Caco-2 (cell line): ENCODE measurements at regions not wholly inside any gene's neighbourhood (a gene's known extent, or its start where the extent isn't known, plus 50 kb on each side); places are given as distances from the start of the nearest gene placed in this dataset.

Source experiments
- BruUV-seq: library from RNA; stranded (reverse); fragments of 400-500 nt; replicated peaks from 2 replicates; lab custom pipeline; 2021; lab: Mats Ljungman, UMichigan
- CTCF ChIA-PET: fragments of 300-600 bp; sonication (Branson Sonifier 250); formaldehyde crosslinking; loops from one replicate; lab custom pipeline; 2022; ENCODE audit warnings: antibody characterized with exemption; lab: Charles Lee
- POLR2A ChIA-PET: fragments of 300-600 bp; sonication (Branson Sonifier 250); formaldehyde crosslinking; loops from one replicate; lab custom pipeline; 2022; ENCODE audit warnings: antibody characterized with exemption; lab: Charles Lee
- DNase-seq, 2 experiments: peaks; one replicate each; pipeline versions ENCODE4 v3.0.0 to v3.0.0-alpha.2; 2020 to 2022
- H3K27me3 ChIP-seq: replicated peaks from 2 replicates; pipeline ENCODE4 v1.6.0; 2011; ENCODE audit warnings: low read length; ENCODE audit not compliant: control insufficient read depth, insufficient read depth
- H3K36me3 ChIP-seq: 2 replicates; pipeline ENCODE4 v1.5.1; 2011; ENCODE audit warnings: low read length; ENCODE audit not compliant: control insufficient read depth, insufficient read depth
- H3K4me1 ChIP-seq: fragments of 250-450 bp; sonication (Bioruptor Pico); 2 replicates; pipeline ENCODE4 v1.5.1; 2020; ENCODE audit warnings: mild to moderate bottlenecking
- H3K4me3 ChIP-seq: 2 replicates; pipeline ENCODE4 v1.5.1; 2011; ENCODE audit warnings: low read depth, mild to moderate bottlenecking, control low read depth, low read length
- H3K9me3 ChIP-seq: fragments of 250-450 bp; sonication (Bioruptor Pico); 2 replicates; pipeline ENCODE4 v1.5.1; 2020; ENCODE audit warnings: mild to moderate bottlenecking, moderate library complexity
- H3K27ac Mint-ChIP-seq: one replicate; pipeline ENCODE4 v1.8.0; 2022; ENCODE audit warnings: mixed read lengths; ENCODE audit not compliant: unreplicated experiment
- H3K27me3 Mint-ChIP-seq: one replicate; pipeline ENCODE4 v1.8.0; 2022; ENCODE audit warnings: mixed read lengths; ENCODE audit not compliant: insufficient read depth, unreplicated experiment
- H3K36me3 Mint-ChIP-seq: one replicate; pipeline ENCODE4 v1.8.0; 2022; ENCODE audit warnings: mild to moderate bottlenecking, mixed read lengths; ENCODE audit not compliant: insufficient read depth, unreplicated experiment
- H3K4me1 Mint-ChIP-seq: one replicate; pipeline ENCODE4 v1.8.0; 2022; ENCODE audit warnings: low read depth, mixed read lengths; ENCODE audit not compliant: unreplicated experiment
- H3K4me3 Mint-ChIP-seq: one replicate; pipeline ENCODE4 v1.8.0; 2022; ENCODE audit warnings: mild to moderate bottlenecking, moderate library complexity, mixed read lengths; ENCODE audit not compliant: unreplicated experiment
- H3K9me3 Mint-ChIP-seq: one replicate; pipeline ENCODE4 v1.8.0; 2022; ENCODE audit warnings: mixed read lengths; ENCODE audit not compliant: unreplicated experiment
- intact Hi-C: fragments of 100-400 bp; cut with micrococcal nuclease; formaldehyde crosslinking; loops from one replicate; pipeline ENCODE4 v1.10.0; 2022; ENCODE audit not compliant: unreplicated experiment
- TF ChIP-seq, protein P1 (sequence below), 2 experiments: fragments of 200-600 bp in 1 of 2; IDR thresholded peaks; 1 replicate in 1 of 2; 2 replicates in 1 of 2; pipeline versions ENCODE4 v1.5.1 to v1.8.0; 2011 to 2022; ENCODE audit warnings: antibody characterized with exemption in 1 of 2, control low read depth in 1 of 2, inconsistent platforms in 1 of 2, low read depth in 1 of 2, low read length in 1 of 2, mild to moderate bottlenecking in 1 of 2, moderate library complexity in 1 of 2; ENCODE audit not compliant: insufficient read depth in 1 of 2, severe bottlenecking in 1 of 2, unreplicated experiment in 1 of 2

DNA sequence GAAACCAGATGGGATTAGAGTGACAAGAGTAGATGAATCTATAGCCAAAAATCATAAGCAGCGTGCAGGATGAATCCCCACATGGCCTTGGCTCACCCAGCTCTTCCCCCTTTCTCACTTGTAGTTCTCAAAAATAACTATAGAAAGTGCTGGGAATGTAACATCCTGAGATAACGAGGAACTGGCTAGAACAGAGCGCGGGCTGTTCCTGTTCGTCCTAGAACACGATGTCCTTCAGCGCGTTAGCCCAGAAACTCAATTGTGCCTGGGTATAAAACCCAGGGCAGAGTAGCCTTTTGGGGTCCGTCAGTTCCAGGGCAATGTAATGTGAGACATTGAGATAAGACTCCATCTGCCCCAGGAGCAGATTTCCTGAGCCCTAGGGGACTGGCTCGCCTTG lies 326.2 kb downstream of the TSHZ3 start:
- TF ChIP-seq, protein P1, sequence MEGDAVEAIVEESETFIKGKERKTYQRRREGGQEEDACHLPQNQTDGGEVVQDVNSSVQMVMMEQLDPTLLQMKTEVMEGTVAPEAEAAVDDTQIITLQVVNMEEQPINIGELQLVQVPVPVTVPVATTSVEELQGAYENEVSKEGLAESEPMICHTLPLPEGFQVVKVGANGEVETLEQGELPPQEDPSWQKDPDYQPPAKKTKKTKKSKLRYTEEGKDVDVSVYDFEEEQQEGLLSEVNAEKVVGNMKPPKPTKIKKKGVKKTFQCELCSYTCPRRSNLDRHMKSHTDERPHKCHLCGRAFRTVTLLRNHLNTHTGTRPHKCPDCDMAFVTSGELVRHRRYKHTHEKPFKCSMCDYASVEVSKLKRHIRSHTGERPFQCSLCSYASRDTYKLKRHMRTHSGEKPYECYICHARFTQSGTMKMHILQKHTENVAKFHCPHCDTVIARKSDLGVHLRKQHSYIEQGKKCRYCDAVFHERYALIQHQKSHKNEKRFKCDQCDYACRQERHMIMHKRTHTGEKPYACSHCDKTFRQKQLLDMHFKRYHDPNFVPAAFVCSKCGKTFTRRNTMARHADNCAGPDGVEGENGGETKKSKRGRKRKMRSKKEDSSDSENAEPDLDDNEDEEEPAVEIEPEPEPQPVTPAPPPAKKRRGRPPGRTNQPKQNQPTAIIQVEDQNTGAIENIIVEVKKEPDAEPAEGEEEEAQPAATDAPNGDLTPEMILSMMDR (IDR thresholded peaks at IDR 0.05; ENCODE audit: insufficient read depth in 1 of 2, low read depth in 1 of 2, low read length in 1 of 2, severe bottlenecking in 1 of 2, unreplicated experiment in 1 of 2) = no peak
- Histone ChIP-seq H3K4me1 (no peaks in the 10 kb centered on the region), H3K4me3 (no peak overlapping the region), H3K27me3 (no peaks in the 10 kb centered on the region), H3K9me3 (no peaks in the 10 kb centered on the region; the same call in 1 of the 2 replicates), H3K36me3 (no peaks in the 10 kb centered on the region)
- no peaks in the 10 kb centered on the region for H3K4me1 Mint-ChIP-seq
- no peak overlapping the region for H3K4me3 Mint-ChIP-seq
- peaks cover 12% of the 10 kb centered on the region for H3K9me3 Mint-ChIP-seq
- BruUV-seq = no TSS peak
- ChIA-PET CTCF (no interaction called here), POLR2A (no interaction called here)
- no peaks in the 10 kb centered on the region for H3K27me3 Mint-ChIP-seq
- H3K36me3 Mint-ChIP-seq = no peaks in the 10 kb centered on the region
- intact Hi-C loops = no loop called here
- no peak for DNase-seq
- H3K27ac Mint-ChIP-seq = no peak overlapping the region

GRCh38 chr19:31018936-31019335 lies 330.3 kb downstream of the TSHZ3 start:
- H3K36me3 Mint-ChIP-seq = no peaks in the 10 kb centered on the region
- ChIA-PET CTCF (no interaction called here), POLR2A (no interaction called here)
- no peaks in the 10 kb centered on the region for H3K4me1 Mint-ChIP-seq
- no peaks in the 10 kb centered on the region for H3K9me3 ChIP-seq
- H3K27me3 ChIP-seq = no peaks in the 10 kb centered on the region
- H3K27ac Mint-ChIP-seq = no peak overlapping the region
- no peak overlapping the region for H3K4me3 ChIP-seq
- intact Hi-C loops = no loop called here
- H3K4me3 Mint-ChIP-seq = no peak overlapping the region
- H3K4me1 ChIP-seq = no peaks in the 10 kb centered on the region
- BruUV-seq = no TSS peak
- no peaks in the 10 kb centered on the region for H3K36me3 ChIP-seq
- DNase-seq = no peak
- H3K27me3 Mint-ChIP-seq = no peaks in the 10 kb centered on the region
- no peaks in the 10 kb centered on the region for H3K9me3 Mint-ChIP-seq
- TF ChIP-seq, protein P1 (IDR thresholded peaks at IDR 0.05; ENCODE audit: insufficient read depth in 1 of 2, low read depth in 1 of 2, low read length in 1 of 2, severe bottlenecking in 1 of 2, unreplicated experiment in 1 of 2) = no peak

GRCh38 chr19:31015778-31016177 lies 333.5 kb downstream of the TSHZ3 start:
- Mint-ChIP-seq H3K36me3 (no peaks in the 10 kb centered on the region), H3K27ac (no peak overlapping the region), H3K27me3 (no peaks in the 10 kb centered on the region), H3K9me3 (no peaks in the 10 kb centered on the region), H3K4me1 (no peaks in the 10 kb centered on the region), H3K4me3 (no peak overlapping the region)
- H3K36me3 ChIP-seq = no peaks in the 10 kb centered on the region
- H3K4me3 ChIP-seq = no peak overlapping the region
- TF ChIP-seq, protein P1 (IDR thresholded peaks at IDR 0.05; ENCODE audit: insufficient read depth in 1 of 2, low read depth in 1 of 2, low read length in 1 of 2, severe bottlenecking in 1 of 2, unreplicated experiment in 1 of 2) = no peak
- no peaks in the 10 kb centered on the region for H3K4me1 ChIP-seq
- no peaks in the 10 kb centered on the region for H3K9me3 ChIP-seq
- POLR2A ChIA-PET = no interaction called here
- intact Hi-C loops = no loop called here
- BruUV-seq = no TSS peak
- DNase-seq = no peak
- CTCF ChIA-PET = no interaction called here
- no peaks in the 10 kb centered on the region for H3K27me3 ChIP-seq
